HAP-1 (cell line): ENCODE measurements at regions not wholly inside any gene's neighbourhood (a gene's known extent, or its start where the extent isn't known, plus 50 kb on each side); places are given as distances from the start of the nearest gene placed in this dataset.

Source experiments
- DNase-seq, 2 experiments: peaks; one replicate each; pipeline ENCODE4 v3.0.0-alpha.2; 2016 to 2020; ENCODE audit warnings: low spot score in 2 of 2
- H3K27me3 ChIP-seq: fragments of 250-450 bp; sonication (Bioruptor Pico); 2 replicates; pipeline ENCODE4 v1.5.1; 2020; ENCODE audit warnings: low read depth, mild to moderate bottlenecking, moderate library complexity
- H3K36me3 ChIP-seq: fragments of 250-450 bp; sonication (Bioruptor Pico); replicated peaks from 2 replicates; pipeline ENCODE4 v1.5.1; 2020; ENCODE audit warnings: mild to moderate bottlenecking
- H3K4me1 ChIP-seq: fragments of 250-450 bp; sonication (Bioruptor Pico); 2 replicates; pipeline ENCODE4 v1.5.1; 2020; ENCODE audit warnings: mild to moderate bottlenecking
- H3K4me3 ChIP-seq: fragments of 250-450 bp; sonication (Bioruptor Pico); 2 replicates; pipeline ENCODE4 v1.5.1; 2020; ENCODE audit warnings: mild to moderate bottlenecking, moderate library complexity
- H3K9me3 ChIP-seq: fragments of 250-450 bp; sonication (Bioruptor Pico); 2 replicates; pipeline ENCODE4 v1.5.1; 2020; ENCODE audit warnings: mild to moderate bottlenecking, moderate library complexity
- in situ Hi-C: fragments of 300-500 bp; cut with MboI; formaldehyde crosslinking; loops from 3 replicates; pipeline ENCODE4 v1.14.3; 2020; ENCODE audit warnings: low sequenced_read_pairs, inconsistent platforms, mixed read lengths

- peak in 1 of 2 experiments; percentile 15 for DNase-seq
- H3K4me1 ChIP-seq = peaks cover 6% of the 10 kb centered on the region
- no peaks in the 10 kb centered on the region for H3K27me3 ChIP-seq
- in situ Hi-C loops = no loop called here
- no peaks in the 10 kb centered on the region for H3K9me3 ChIP-seq
- H3K4me3 ChIP-seq = no peak overlapping the region
- H3K36me3 ChIP-seq = no peaks in the 10 kb centered on the region
These were observed 98.2 kb upstream of the NEBL start for GRCh38 chr10:20995123-20995987.

DNA sequence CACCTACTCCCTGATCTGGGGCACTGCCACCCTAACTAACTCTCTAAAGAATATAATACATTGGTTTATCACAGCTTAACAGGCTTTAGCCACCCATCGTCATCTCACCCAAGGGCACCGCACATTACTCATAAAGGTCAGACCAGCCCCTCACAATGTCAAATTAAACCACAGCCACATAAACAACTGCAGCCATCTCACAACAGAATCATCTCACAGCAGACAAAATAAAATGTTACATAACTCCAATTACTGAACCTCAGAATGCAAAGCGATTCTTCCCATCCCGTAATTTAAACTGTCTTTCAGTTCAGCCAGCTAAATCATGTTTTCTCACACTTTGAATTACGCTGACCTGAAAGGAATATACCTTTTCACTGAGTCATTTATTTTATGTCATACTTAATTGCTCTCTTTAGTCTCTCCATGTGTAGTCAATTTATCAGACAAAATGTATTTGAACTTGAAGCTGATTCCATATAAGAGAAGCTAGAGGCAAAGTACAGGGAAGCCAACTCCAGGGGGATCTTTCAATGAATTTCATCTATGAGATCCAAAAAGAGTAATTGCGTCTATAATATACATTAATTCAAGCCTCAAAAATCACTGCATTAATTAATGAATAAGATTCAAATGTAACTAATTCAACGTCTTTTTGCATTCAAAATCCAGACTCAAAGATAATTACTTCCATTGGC lies 96.9 kb upstream of the NEBL start:
- H3K4me1 ChIP-seq = peaks cover 11% of the 10 kb centered on the region
- no peak overlapping the region for H3K4me3 ChIP-seq
- no peaks in the 10 kb centered on the region for H3K9me3 ChIP-seq
- in situ Hi-C loops = no loop called here
- H3K36me3 ChIP-seq = no peaks in the 10 kb centered on the region
- H3K27me3 ChIP-seq = no peaks in the 10 kb centered on the region
- no peak for DNase-seq

GRCh38 chr10:20993389-20993788 lies 96.3 kb upstream of the NEBL start:
- Histone ChIP-seq H3K36me3 (no peaks in the 10 kb centered on the region), H3K27me3 (no peaks in the 10 kb centered on the region), H3K4me1 (peaks cover 11% of the 10 kb centered on the region), H3K9me3 (no peaks in the 10 kb centered on the region), H3K4me3 (no peak overlapping the region)
- no peak for DNase-seq
- in situ Hi-C loops = no loop called here

GRCh38 chr10:20991526-20991925 lies 94.4 kb upstream of the NEBL start:
- no peaks in the 10 kb centered on the region for H3K9me3 ChIP-seq
- DNase-seq = no peak
- in situ Hi-C loops = no loop called here
- H3K4me3 ChIP-seq = no peak overlapping the region
- peaks cover 11% of the 10 kb centered on the region for H3K4me1 ChIP-seq
- H3K27me3 ChIP-seq = no peaks in the 10 kb centered on the region
- no peaks in the 10 kb centered on the region for H3K36me3 ChIP-seq

- Histone ChIP-seq H3K4me1 (peaks cover 11% of the 10 kb centered on the region), H3K9me3 (no peaks in the 10 kb centered on the region), H3K27me3 (no peaks in the 10 kb centered on the region), H3K36me3 (no peaks in the 10 kb centered on the region), H3K4me3 (no peak overlapping the region)
- in situ Hi-C loops = no loop called here
- DNase-seq = peak in 1 of 2 experiments; percentile 39
These were observed 93.5 kb upstream of the NEBL start for GRCh38 chr10:20990604-20991003.

- no peaks in the 10 kb centered on the region for H3K36me3 ChIP-seq
- no peaks in the 10 kb centered on the region for H3K27me3 ChIP-seq
- H3K9me3 ChIP-seq = no peaks in the 10 kb centered on the region
- peaks cover 8% of the 10 kb centered on the region for H3K4me1 ChIP-seq
- no peak for DNase-seq
- in situ Hi-C loops = no loop called here
- H3K4me3 ChIP-seq = no peak overlapping the region
These were observed 91.4 kb upstream of the NEBL start for GRCh38 chr10:20988357-20988983.

GRCh38 chr10:20986049-20986448 lies 88.9 kb upstream of the NEBL start:
- Histone ChIP-seq H3K36me3 (no peaks in the 10 kb centered on the region), H3K4me3 (no peak overlapping the region), H3K27me3 (no peaks in the 10 kb centered on the region), H3K4me1 (peaks cover 8% of the 10 kb centered on the region), H3K9me3 (no peaks in the 10 kb centered on the region)
- in situ Hi-C loops = no loop called here
- DNase-seq = no peak

- Histone ChIP-seq H3K27me3 (no peaks in the 10 kb centered on the region), H3K4me1 (peaks cover 9% of the 10 kb centered on the region), H3K36me3 (no peaks in the 10 kb centered on the region), H3K9me3 (no peaks in the 10 kb centered on the region), H3K4me3 (no peak overlapping the region)
- in situ Hi-C loops = no loop called here
- no peak for DNase-seq
These were observed 87.6 kb upstream of the NEBL start for GRCh38 chr10:20984662-20985061.

- no peak for DNase-seq
- no peak overlapping the region for H3K4me3 ChIP-seq
- in situ Hi-C loops = no loop called here
- peaks cover 10% of the 10 kb centered on the region for H3K4me1 ChIP-seq
- H3K36me3 ChIP-seq = no peaks in the 10 kb centered on the region
- H3K9me3 ChIP-seq = no peaks in the 10 kb centered on the region
- H3K27me3 ChIP-seq = no peaks in the 10 kb centered on the region
These were observed 84.4 kb upstream of the NEBL start for GRCh38 chr10:20981419-20981953.

- no peaks in the 10 kb centered on the region for H3K36me3 ChIP-seq
- no peak overlapping the region for H3K4me3 ChIP-seq
- no peaks in the 10 kb centered on the region for H3K9me3 ChIP-seq
- in situ Hi-C loops = no loop called here
- peaks cover 10% of the 10 kb centered on the region for H3K4me1 ChIP-seq
- no peaks in the 10 kb centered on the region for H3K27me3 ChIP-seq
- no peak for DNase-seq
These were observed 81.5 kb upstream of the NEBL start for GRCh38 chr10:20978617-20979016.

- no peak for DNase-seq
- Histone ChIP-seq H3K9me3 (no peaks in the 10 kb centered on the region), H3K27me3 (no peaks in the 10 kb centered on the region), H3K36me3 (no peaks in the 10 kb centered on the region), H3K4me3 (no peak overlapping the region), H3K4me1 (peaks cover 10% of the 10 kb centered on the region)
- in situ Hi-C loops = no loop called here
These were observed 80.2 kb upstream of the NEBL start for GRCh38 chr10:20977300-20977699.

GRCh38 chr10:20976891-20977290 lies 79.8 kb upstream of the NEBL start:
- no peaks in the 10 kb centered on the region for H3K36me3 ChIP-seq
- H3K4me1 ChIP-seq = peaks cover 10% of the 10 kb centered on the region
- H3K27me3 ChIP-seq = no peaks in the 10 kb centered on the region
- in situ Hi-C loops = no loop called here
- H3K4me3 ChIP-seq = no peak overlapping the region
- DNase-seq = no peak
- H3K9me3 ChIP-seq = no peaks in the 10 kb centered on the region

GRCh38 chr10:20976390-20976789 lies 79.3 kb upstream of the NEBL start:
- Histone ChIP-seq H3K27me3 (no peaks in the 10 kb centered on the region), H3K9me3 (no peaks in the 10 kb centered on the region), H3K4me1 (peaks cover 10% of the 10 kb centered on the region), H3K36me3 (no peaks in the 10 kb centered on the region), H3K4me3 (no peak overlapping the region)
- DNase-seq = no peak
- in situ Hi-C loops = no loop called here

DNA sequence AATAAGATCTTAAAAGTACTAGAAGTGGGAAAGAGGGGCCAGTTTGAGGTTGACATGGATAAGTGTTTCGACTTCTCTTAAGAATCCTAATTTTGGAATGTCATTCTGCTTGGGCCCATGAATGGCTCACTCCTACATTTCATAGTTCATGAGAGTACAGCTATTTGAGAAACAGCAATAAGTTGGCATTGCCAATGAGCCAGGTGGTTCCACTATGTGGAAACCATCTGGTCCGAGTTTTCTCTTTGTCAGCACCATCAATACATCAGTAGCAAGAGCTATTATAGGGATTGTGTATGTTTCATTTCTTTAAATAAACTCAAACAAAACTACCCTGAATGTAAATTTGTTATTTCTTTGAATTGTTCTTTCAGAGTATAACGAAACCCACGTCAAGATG lies 78.1 kb upstream of the NEBL start:
- Histone ChIP-seq H3K36me3 (no peaks in the 10 kb centered on the region), H3K4me3 (no peak overlapping the region), H3K27me3 (no peaks in the 10 kb centered on the region), H3K9me3 (no peaks in the 10 kb centered on the region), H3K4me1 (peaks cover 5% of the 10 kb centered on the region)
- in situ Hi-C loops = no loop called here
- DNase-seq = no peak
